ENCODE measurements at regions not wholly inside any gene's neighbourhood (a gene's known extent, or its start where the extent isn't known, plus 50 kb on each side); places are given as distances from the start of the nearest gene placed in this dataset.

DNA sequence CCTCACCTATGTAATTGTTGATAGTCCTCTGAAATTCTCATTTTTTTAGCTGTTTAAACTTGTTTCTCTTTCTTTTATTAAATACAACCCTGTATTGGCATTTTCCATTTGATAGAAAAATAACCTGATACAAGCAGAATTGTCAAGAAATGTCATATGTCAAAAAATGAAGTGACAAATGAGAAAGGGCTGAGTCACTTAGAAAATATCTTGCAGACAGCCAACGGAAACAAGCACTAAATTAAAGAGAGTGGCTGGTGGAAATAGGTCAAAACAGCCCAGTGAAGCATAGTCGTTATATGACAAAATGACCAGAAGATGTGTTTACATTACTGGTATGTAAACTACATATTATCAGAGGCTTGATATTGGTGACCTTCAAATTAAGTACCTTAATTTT, 484.4 kb downstream of the PLA2G4A start:
- H3K9me3 ChIP-seq (ENCODE audit: control insufficient read depth in 4 of 4, insufficient read depth in 3 of 4, low read length in 3 of 4), result no peaks in the 10 kb centered on the region
- H3K36me3 ChIP-seq (ENCODE audit: control insufficient read depth in 4 of 4, insufficient read depth in 4 of 4, low read length in 4 of 4), result no peaks in the 10 kb centered on the region
- ATAC-seq (ENCODE audit: insufficient read depth, low FRiP score) (no peak), DNase-seq (peak in 1 of 3 donors; percentile 6)
- H3K4me1 ChIP-seq (ENCODE audit: control insufficient read depth in 5 of 5, insufficient read depth in 5 of 5, low read length in 5 of 5), result no peaks in the 10 kb centered on the region
- H3K27ac ChIP-seq (ENCODE audit: low read depth in 1 of 2, low read length in 1 of 2), result no peak overlapping the region
- no peak overlapping the region for H3K4me3 ChIP-seq
- WGBS, 2 donors, result 23 to 41% methylated on average over 2 of the region's 2 CpGs
- H3K27me3 ChIP-seq (ENCODE audit: control insufficient read depth in 3 of 3, insufficient read depth in 3 of 3, low read length in 2 of 3), result no peaks in the 10 kb centered on the region
- no peak overlapping the region for H3K9ac ChIP-seq (ENCODE audit: insufficient read depth in 1 of 2, low read length in 2 of 2)
- TF ChIP-seq, protein P1, sequence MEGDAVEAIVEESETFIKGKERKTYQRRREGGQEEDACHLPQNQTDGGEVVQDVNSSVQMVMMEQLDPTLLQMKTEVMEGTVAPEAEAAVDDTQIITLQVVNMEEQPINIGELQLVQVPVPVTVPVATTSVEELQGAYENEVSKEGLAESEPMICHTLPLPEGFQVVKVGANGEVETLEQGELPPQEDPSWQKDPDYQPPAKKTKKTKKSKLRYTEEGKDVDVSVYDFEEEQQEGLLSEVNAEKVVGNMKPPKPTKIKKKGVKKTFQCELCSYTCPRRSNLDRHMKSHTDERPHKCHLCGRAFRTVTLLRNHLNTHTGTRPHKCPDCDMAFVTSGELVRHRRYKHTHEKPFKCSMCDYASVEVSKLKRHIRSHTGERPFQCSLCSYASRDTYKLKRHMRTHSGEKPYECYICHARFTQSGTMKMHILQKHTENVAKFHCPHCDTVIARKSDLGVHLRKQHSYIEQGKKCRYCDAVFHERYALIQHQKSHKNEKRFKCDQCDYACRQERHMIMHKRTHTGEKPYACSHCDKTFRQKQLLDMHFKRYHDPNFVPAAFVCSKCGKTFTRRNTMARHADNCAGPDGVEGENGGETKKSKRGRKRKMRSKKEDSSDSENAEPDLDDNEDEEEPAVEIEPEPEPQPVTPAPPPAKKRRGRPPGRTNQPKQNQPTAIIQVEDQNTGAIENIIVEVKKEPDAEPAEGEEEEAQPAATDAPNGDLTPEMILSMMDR (IDR thresholded peaks at IDR 0.05; ENCODE audit: control extremely low read depth, extremely low read depth), result no peak

DNA sequence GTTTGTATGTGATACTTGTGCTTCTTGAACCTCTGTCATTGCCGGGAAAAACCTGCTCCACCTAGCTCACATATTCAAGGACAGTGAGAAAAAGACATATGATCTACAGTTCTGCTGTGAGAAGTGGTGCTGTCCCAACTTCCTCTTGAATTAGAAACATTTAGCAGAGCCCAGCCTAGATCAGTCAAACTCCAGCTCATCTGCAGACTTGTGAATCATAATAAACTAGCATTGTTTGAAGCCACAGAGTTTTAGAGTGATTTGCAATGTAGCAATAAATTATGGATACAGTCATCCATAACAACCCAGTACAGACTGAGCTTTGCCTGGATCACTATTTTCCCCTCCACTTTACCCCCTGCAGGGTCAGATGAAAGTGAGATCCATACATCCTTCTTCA, 497.8 kb downstream of the PLA2G4A start:
- TF ChIP-seq, protein P1 (IDR thresholded peaks at IDR 0.05; ENCODE audit: control extremely low read depth, extremely low read depth), result no peak
- WGBS, 2 donors, result 79 to 91% methylated on average over 1 of the region's 1 CpG

DNA sequence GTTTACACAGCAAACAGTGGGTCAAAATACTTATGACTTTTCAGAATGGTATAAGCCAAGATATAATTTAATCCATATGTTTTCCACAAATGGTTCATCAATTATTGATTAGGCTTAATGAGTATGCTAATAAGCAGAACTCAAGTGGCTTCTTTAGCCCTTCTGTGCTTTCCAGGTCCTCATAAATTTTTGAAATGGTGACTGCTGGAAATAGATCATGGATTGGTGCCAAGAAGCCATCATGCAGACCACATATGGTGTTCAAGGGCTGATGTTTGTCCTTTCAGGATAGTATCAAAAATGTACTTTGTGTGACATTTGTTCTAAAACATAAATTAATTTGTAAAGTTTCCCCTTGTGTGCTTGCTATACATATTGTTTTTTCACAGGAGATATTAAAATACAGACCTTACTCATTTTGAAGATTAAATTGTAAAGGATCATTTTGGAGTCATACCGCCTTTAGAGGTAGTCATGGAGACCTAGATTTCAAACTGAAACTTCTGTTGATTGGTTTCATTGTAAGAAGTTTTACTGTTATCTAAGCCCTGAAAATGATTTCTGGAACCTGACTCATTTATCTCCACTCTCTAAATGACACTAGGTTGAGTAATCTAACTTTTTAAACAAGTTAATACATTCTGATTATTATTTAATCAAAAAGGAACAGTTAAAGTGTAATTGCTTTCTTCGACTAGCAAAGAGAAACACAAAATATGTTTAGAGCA, 507.9 kb downstream of the PLA2G4A start:
- H3K27ac ChIP-seq (ENCODE audit: low read depth in 1 of 2, low read length in 1 of 2), result no peak overlapping the region
- no peak overlapping the region for H3K9ac ChIP-seq (ENCODE audit: insufficient read depth in 1 of 2, low read length in 2 of 2)
- DNase-seq (no peak), ATAC-seq (ENCODE audit: insufficient read depth, low FRiP score) (no peak)
- H3K4me1 ChIP-seq (ENCODE audit: control insufficient read depth in 5 of 5, insufficient read depth in 5 of 5, low read length in 5 of 5), result no peaks in the 10 kb centered on the region
- no peaks in the 10 kb centered on the region for H3K36me3 ChIP-seq (ENCODE audit: control insufficient read depth in 4 of 4, insufficient read depth in 4 of 4, low read length in 4 of 4)
- no peaks in the 10 kb centered on the region for H3K27me3 ChIP-seq (ENCODE audit: control insufficient read depth in 3 of 3, insufficient read depth in 3 of 3, low read length in 2 of 3)
- H3K4me3 ChIP-seq, result no peak overlapping the region
- 79 to 90% methylated on average over 2 of the region's 2 CpGs for WGBS, 2 donors
- TF ChIP-seq, protein P1 (IDR thresholded peaks at IDR 0.05; ENCODE audit: control extremely low read depth, extremely low read depth), result no peak
- no peaks in the 10 kb centered on the region for H3K9me3 ChIP-seq (ENCODE audit: control insufficient read depth in 4 of 4, insufficient read depth in 3 of 4, low read length in 3 of 4)

More for the DNA sequence above, 497.8 kb downstream of the PLA2G4A start:
- no peaks in the 10 kb centered on the region for H3K4me1 ChIP-seq (ENCODE audit: control insufficient read depth in 5 of 5, insufficient read depth in 5 of 5, low read length in 5 of 5)
- no peaks in the 10 kb centered on the region for H3K27me3 ChIP-seq (ENCODE audit: control insufficient read depth in 3 of 3, insufficient read depth in 3 of 3, low read length in 2 of 3)
- H3K36me3 ChIP-seq (ENCODE audit: control insufficient read depth in 4 of 4, insufficient read depth in 4 of 4, low read length in 4 of 4), result no peaks in the 10 kb centered on the region
- ATAC-seq (ENCODE audit: insufficient read depth, low FRiP score) (no peak), DNase-seq (no peak)
- H3K27ac ChIP-seq (ENCODE audit: low read depth in 1 of 2, low read length in 1 of 2), result no peak overlapping the region
- no peaks in the 10 kb centered on the region for H3K9me3 ChIP-seq (ENCODE audit: control insufficient read depth in 4 of 4, insufficient read depth in 3 of 4, low read length in 3 of 4)
- H3K4me3 ChIP-seq, result no peak overlapping the region
- H3K9ac ChIP-seq (ENCODE audit: insufficient read depth in 1 of 2, low read length in 2 of 2), result no peak overlapping the region
